HEK293T (cell line): ENCODE measurements at regions not wholly inside any gene's neighbourhood (a gene's known extent, or its start where the extent isn't known, plus 50 kb on each side); places are given as distances from the start of the nearest gene placed in this dataset.

Experiments used
- ARNT ChIP-seq: fragments of 450-650 bp; IDR thresholded peaks from 2 replicates; pipeline ENCODE4 v1.6.1; 2017; ENCODE audit warnings: mild to moderate bottlenecking
- BHLHE40 ChIP-seq: fragments of 450-650 bp; IDR thresholded peaks from 2 replicates; pipeline ENCODE4 v1.6.1; 2016; ENCODE audit warnings: mild to moderate bottlenecking, moderate library complexity, borderline replicate concordance
- CTBP1 ChIP-seq: fragments of 450-650 bp; IDR thresholded peaks from 2 replicates; pipeline ENCODE4 v1.6.1; 2016; ENCODE audit warnings: borderline replicate concordance
- ELF4 ChIP-seq: fragments of 450-650 bp; IDR thresholded peaks from 2 replicates; pipeline ENCODE4 v1.6.1; 2017; ENCODE audit warnings: antibody characterized with exemption
- FOXK2 ChIP-seq: fragments of 450-650 bp; IDR thresholded peaks from 2 replicates; pipeline ENCODE4 v1.6.1; 2016; ENCODE audit warnings: mild to moderate bottlenecking
- FOXM1 ChIP-seq: fragments of 450-650 bp; IDR thresholded peaks from 2 replicates; pipeline ENCODE4 v1.6.1; 2017; ENCODE audit warnings: mild to moderate bottlenecking, borderline replicate concordance
- HDGF ChIP-seq: fragments of 450-650 bp; IDR thresholded peaks from 2 replicates; pipeline ENCODE4 v1.6.1; 2017; ENCODE audit warnings: antibody characterized with exemption, borderline replicate concordance
- L3MBTL2 ChIP-seq: fragments of 450-650 bp; conservative IDR thresholded peaks from 2 replicates; pipeline ENCODE4 v1.6.1; 2016; ENCODE audit warnings: mild to moderate bottlenecking
- SP1 ChIP-seq: fragments of 450-650 bp; IDR thresholded peaks from 2 replicates; pipeline ENCODE4 v1.6.1; 2017
- ZNF384 ChIP-seq: fragments of 450-650 bp; IDR thresholded peaks from 2 replicates; pipeline ENCODE4 v1.6.1; 2016
- TF ChIP-seq, protein P1 (sequence below): fragments of 450-650 bp; IDR thresholded peaks from 2 replicates; pipeline ENCODE4 v1.6.1; 2016

DNA sequence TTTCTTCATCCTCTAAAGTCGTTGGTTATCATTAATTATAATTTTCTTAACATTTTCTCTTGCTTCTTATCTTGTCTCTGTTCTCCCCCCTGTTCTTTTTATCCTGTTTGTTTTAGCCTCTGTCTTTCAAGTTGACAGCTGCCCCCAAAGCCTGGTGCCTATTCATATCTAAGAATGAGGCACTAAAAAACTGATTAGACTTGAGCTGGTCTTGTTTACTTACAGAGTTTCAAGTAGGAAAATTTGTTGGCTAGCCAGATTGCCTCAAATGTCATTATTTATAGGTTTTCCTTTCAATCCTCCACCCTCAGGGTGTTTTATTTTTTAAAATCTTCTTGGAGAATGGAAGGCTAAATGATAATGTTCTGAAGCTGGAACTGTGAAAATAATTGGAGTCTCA is 236.0 kb downstream of the UTP18 start:
- TF ChIP-seq ELF4 (no peak), L3MBTL2 (no peak), CTBP1 (no peak), SP1 (no peak), FOXK2 (no peak), HDGF (no peak), FOXM1 (no peak), BHLHE40 (no peak), ZNF384 (no peak), ARNT (no peak)
- TF ChIP-seq, protein P1, sequence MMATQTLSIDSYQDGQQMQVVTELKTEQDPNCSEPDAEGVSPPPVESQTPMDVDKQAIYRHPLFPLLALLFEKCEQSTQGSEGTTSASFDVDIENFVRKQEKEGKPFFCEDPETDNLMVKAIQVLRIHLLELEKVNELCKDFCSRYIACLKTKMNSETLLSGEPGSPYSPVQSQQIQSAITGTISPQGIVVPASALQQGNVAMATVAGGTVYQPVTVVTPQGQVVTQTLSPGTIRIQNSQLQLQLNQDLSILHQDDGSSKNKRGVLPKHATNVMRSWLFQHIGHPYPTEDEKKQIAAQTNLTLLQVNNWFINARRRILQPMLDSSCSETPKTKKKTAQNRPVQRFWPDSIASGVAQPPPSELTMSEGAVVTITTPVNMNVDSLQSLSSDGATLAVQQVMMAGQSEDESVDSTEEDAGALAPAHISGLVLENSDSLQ = no peak
